HG03354 (cell line): ENCODE measurements at regions not wholly inside any gene's neighbourhood (a gene's known extent, or its start where the extent isn't known, plus 50 kb on each side); places are given as distances from the start of the nearest gene placed in this dataset.

Experiments used
- ATAC-seq: cut with Tn5 transposase; IDR thresholded peaks from one replicate; pipeline ENCODE4 v1.9.1; 2021; ENCODE audit warnings: mild to moderate bottlenecking; ENCODE audit not compliant: unreplicated experiment, poor library complexity, severe bottlenecking

GRCh38 chr13:80444240-80445015 is 103.5 kb upstream of the SPRY2 start:
- no peak for ATAC-seq

GRCh38 chr13:80442609-80443008 is 101.7 kb upstream of the SPRY2 start:
- no peak for ATAC-seq

- peak; percentile 63 for ATAC-seq
These were observed 101.0 kb upstream of the SPRY2 start for GRCh38 chr13:80441968-80442367.

GRCh38 chr13:80438521-80438920 is 97.6 kb upstream of the SPRY2 start:
- ATAC-seq = no peak

GRCh38 chr13:80437231-80437630 is 96.3 kb upstream of the SPRY2 start:
- no peak for ATAC-seq

GRCh38 chr13:80436571-80437169 is 95.7 kb upstream of the SPRY2 start:
- ATAC-seq = no peak

- no peak for ATAC-seq
These were observed 89.6 kb upstream of the SPRY2 start for GRCh38 chr13:80430561-80430960.

- ATAC-seq = no peak
These were observed 87.6 kb upstream of the SPRY2 start for GRCh38 chr13:80428349-80429096.

- ATAC-seq = no peak
These were observed 78.5 kb upstream of the SPRY2 start for GRCh38 chr13:80419416-80419815.

GRCh38 chr13:80413611-80414010 is 72.7 kb upstream of the SPRY2 start:
- ATAC-seq = no peak

GRCh38 chr13:80408270-80408669 is 67.3 kb upstream of the SPRY2 start:
- ATAC-seq = no peak

GRCh38 chr13:80400865-80401426 is 60.0 kb upstream of the SPRY2 start:
- ATAC-seq = peak; percentile 34

- peak; percentile 32 for ATAC-seq
These were observed 59.4 kb upstream of the SPRY2 start for GRCh38 chr13:80400164-80400864.

- peak; percentile 58 for ATAC-seq
These were observed 58.6 kb upstream of the SPRY2 start for GRCh38 chr13:80399340-80400163.
